ENCODE measurements at regions not wholly inside any gene's neighbourhood (a gene's known extent, or its start where the extent isn't known, plus 50 kb on each side); places are given as distances from the start of the nearest gene placed in this dataset.
"Not testable (repeated sequence)": the region's sequence is repeated elsewhere in the genome, so short reads cannot be mapped to it uniquely, and the experiment has no call there.

- not testable (repeated sequence) for DNase-seq (ENCODE audit: insufficient read length, low spot score); FAIRE-seq
These were observed 107.6 kb downstream of the SRGAP2 start for GRCh38 chr1:206310948-206311347.

GRCh38 chr1:206311611-206312273, 108.4 kb downstream of the SRGAP2 start:
- FAIRE-seq; DNase-seq (ENCODE audit: insufficient read length, low spot score): not testable (repeated sequence)

DNA sequence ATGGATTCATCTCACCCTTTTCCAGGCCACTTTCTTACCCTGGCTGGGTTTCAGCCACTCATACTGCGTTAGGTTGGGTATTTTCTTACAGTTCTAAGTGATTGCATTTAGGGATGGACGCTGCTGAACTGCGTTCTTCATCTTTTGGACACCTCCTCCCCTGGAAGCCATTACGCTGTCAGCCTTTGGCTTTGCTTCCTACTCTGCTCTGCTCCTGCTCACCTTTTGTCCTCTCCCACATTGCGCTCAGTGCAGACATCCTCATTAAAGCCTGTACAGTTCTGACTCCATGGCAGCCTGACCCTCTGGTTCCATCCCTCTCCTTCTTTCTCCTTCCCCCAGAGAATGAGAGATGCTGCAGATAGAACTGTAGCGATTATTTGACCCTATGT, 108.9 kb downstream of the SRGAP2 start:
- FAIRE-seq; DNase-seq (ENCODE audit: insufficient read length, low spot score): not testable (repeated sequence)

DNA sequence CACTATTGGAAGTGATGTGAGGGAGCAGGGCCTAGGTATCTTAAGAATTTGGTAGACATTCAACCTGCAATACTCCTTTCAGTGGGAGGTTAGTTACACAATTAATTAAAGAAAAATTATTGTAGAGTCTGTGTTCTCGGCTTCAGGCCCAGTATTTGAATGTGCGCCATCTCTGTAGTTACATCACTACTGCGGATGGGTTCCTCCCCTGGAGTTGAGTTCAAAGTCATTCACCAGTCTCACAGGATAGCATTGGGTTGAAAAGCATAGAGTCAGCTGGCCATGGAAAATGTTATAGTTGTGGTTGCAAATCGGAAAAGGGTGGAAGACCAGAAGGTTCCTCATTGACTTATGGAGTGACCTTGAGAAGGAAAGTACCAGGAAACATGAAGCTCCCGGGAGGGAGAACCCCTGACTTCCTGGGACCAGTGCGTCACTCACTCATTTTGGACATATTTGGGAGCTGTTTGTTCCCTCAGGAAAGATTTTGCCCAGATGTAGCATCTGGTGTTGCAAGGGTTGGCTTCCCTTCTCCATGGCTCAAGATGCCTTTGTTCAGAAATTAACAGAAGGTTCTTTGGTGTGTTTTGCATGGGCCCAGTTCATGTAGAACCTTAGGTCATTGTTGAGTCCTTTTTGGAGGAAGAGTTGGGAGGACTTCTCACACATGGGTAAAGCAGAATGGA, 111.8 kb downstream of the SRGAP2 start:
- not testable (repeated sequence) for DNase-seq (ENCODE audit: insufficient read length, low spot score); FAIRE-seq

GRCh38 chr1:206316901-206317300, 113.6 kb downstream of the SRGAP2 start:
- FAIRE-seq; DNase-seq (ENCODE audit: insufficient read length, low spot score): not testable (repeated sequence)

DNA sequence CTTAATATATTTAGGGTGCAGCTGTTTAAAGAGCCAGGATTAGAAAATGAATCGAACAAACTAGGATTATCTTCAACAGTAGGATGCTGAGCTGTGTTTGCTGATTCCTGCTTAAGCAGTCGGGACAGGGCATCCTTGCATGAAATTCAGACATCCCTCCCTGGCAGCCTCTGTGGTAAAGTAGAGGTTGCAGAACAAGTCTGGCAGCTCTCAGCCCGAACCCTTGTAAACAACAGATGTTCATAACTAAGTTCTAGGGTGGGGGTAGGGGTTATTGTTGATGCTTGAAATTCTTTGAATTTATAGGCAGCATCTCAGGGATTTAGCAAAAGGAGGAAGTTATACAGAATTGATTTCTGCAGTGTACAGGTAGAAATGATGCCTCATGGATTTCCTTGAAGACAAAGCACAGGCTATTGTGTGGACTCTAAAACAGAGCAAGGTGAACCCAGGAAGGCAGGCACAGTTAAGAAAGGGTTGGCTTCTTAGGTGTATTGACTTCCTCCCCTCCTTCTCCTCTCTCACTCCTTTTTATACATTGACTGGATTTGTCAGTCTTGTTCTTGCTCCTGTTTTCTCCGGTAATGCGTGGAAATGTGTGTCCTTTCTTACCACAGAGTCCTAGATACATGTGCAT, 114.7 kb downstream of the SRGAP2 start:
- FAIRE-seq; DNase-seq (ENCODE audit: insufficient read length, low spot score): not testable (repeated sequence)

DNA sequence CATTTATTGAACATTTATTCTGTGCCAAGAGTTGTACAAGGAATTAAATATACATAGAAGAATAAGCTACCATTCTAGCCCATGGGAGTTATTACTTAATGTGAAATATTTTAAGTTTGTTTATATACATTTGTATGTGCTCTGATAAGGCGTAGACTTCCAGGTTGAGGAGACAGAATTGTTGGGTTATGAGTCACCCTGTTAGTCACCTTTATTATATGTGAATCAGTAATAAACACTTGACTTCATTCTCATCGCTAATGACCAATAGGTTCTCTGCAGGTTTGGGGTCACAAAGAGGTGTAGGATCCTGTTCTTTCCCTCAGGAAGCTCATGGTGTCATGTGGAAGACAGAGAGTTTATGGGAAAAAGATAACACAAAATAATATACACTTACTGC, 116.9 kb downstream of the SRGAP2 start:
- peak; percentile 77 for FAIRE-seq
- DNase-seq (ENCODE audit: insufficient read length, low spot score) = not testable (repeated sequence)

DNA sequence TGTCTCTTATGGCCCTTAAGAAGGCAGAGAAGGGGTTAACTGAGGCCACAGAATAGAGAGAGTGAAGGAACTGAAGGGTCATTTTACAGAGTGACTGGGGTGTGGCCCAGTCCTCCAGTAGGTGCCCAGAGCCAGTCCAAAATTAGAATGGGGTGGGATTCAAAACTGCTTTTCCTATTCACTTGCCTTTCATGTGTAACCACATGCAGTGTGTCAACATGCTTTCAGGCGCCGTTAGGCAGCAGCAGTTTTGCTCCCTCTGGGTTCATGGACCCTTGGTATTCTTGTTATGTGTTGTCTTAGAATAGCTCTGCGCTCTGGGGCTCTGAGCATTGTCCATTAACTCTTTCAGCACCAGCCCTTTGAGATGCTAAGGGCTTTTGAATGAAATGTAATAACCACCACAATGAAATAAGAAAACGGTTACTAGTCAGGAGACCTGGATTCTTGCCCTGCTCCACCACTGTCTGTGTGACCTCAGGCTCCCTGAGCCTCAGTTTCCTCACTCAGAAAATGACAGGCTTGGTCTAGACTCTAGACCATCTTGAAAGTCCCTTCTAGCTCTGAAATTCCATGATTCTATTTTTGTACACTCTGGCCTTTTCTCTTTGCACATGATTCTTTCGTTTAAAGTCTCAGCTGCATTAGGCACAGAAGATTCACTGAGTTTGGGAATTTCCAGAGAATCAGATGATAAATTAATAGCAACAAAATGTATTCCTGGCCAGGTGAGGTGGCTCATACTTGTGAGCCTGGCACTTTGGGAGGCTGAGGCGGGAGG, 123.0 kb downstream of the SRGAP2 start:
- not testable (repeated sequence) for FAIRE-seq

DNA sequence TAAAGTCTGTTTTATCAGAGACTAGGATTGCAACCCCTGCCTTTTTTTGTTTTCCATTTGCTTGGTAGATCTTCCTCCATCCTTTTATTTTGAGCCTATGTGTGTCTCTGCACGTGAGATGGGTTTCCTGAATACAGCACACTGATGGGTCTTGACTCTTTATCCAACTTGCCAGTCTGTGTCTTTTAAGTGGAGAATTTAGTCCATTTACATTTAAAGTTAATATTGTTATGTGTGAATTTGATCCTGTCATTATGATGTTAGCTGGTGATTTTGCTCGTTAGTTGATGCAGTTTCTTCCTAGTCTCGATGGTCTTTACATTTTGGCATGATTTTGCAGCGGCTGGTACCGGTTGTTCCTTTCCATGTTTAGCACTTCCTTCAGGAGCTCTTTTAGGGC, 128.3 kb downstream of the SRGAP2 start:
- FAIRE-seq; DNase-seq (ENCODE audit: insufficient read length, low spot score): not testable (repeated sequence)

More for the DNA sequence above, 123.0 kb downstream of the SRGAP2 start:
- DNase-seq (ENCODE audit: insufficient read length, low spot score) = not testable (repeated sequence)

DNA sequence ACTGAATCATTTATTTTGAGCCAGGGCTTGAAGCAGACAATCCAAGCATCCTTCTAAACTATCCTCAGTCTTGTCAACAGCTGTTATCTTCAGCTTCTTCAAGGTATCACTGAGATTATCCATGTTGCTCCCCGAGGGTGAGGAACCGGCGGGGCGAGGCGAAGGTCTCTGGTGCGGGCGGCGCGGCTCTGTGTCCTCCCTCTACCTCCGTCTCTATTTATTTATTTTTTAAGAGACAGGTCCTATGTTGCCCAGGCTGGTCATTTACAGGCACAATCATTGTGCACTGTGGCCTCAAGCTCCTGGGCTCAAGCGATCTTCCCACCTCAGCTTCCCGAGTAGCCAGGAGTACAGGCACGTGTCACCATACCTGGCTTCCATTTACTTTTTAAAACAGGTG, 130.0 kb downstream of the SRGAP2 start:
- not testable (repeated sequence) for FAIRE-seq; DNase-seq (ENCODE audit: insufficient read length, low spot score)

GRCh38 chr1:206333897-206334296, 130.6 kb downstream of the SRGAP2 start:
- DNase-seq (ENCODE audit: insufficient read length, low spot score); FAIRE-seq: not testable (repeated sequence)

DNA sequence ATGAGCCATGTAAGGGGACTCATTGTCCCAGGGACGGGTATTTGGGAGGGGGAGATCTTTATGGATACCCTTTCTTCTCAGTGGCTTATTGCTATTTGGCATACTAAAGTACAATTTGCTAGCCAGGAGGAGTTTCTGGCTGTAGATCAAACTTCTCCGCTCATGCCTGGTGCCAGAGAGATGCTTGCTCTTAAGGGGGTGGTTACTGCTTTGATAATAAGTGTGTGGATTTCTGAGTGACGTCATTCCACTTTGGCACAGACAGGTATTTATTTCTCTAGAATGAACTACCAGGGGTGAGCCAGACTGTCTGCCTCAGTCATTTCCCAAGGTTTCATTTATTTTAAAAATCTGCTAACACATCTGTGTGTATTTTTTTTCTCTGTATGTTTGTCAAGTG, 131.1 kb downstream of the SRGAP2 start:
- not testable (repeated sequence) for FAIRE-seq; DNase-seq (ENCODE audit: insufficient read length, low spot score)

DNA sequence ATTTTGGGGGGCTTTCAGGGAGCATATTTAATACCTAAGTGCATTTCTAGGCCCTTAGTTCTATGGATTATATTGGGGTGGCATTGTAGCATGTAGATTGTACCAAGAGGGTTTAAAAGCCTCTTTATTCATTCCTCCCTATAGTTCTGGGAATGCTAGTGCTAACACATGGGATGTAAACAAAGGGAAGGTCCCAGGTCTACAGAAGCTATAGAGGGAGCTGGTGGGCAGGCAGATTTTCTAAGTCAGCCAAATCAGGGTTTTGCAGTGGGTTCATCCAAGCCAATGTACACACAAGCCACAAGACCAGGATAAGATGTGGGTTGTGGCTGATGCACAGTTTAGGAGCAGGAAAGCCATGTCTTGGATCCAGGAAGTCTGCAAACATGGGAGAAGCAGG, 131.8 kb downstream of the SRGAP2 start:
- not testable (repeated sequence) for FAIRE-seq; DNase-seq (ENCODE audit: insufficient read length, low spot score)

DNA sequence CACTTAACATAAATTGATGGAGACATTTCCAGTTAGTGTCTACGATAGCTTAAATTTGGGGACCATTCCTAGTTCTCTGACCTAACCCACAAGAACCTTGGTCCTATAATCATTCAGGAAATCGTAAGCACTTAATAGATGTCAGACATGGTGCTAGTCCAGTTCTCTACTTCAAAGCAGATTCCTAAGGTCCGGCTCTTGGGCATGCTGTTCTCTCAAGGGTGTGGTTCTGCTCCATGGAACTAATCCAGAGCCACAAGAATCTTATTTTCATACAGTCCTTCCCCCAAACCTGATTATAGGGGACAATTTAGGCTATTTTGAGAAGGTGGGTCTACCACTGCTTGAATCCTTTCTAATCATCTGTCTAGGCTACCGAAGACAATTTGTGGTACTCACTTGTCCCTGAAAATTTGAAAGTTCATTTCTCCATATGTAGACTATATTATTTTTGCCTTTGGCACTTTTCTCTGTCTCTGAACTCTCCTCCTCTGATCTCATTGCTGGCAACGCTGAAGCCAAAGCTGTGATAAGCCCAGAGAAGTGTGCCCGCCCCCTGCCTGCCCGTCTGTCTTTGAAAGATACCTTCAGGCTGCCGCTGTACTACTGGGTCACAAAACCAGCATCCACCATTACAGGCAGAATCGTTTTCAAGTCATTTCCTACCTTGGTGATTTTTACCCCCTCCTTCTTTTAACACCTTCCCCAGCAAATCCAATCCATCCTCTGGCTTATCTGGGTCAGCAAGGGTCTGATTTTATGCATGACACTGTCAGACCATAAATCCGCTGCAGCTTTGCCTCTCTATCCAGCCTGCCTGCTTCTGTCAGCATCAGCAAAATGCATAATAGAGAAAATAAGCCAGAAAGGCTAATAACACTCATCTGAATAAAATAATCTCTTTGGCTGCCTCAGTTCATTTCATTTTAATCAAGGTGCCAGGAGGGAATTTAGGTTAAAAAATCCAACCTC, 132.8 kb downstream of the SRGAP2 start:
- FAIRE-seq; DNase-seq (ENCODE audit: insufficient read length, low spot score): not testable (repeated sequence)

- DNase-seq (ENCODE audit: insufficient read length, low spot score); FAIRE-seq: not testable (repeated sequence)
These were observed 133.3 kb upstream of the IKBKE start for GRCh38 chr1:206337024-206337423.

DNA sequence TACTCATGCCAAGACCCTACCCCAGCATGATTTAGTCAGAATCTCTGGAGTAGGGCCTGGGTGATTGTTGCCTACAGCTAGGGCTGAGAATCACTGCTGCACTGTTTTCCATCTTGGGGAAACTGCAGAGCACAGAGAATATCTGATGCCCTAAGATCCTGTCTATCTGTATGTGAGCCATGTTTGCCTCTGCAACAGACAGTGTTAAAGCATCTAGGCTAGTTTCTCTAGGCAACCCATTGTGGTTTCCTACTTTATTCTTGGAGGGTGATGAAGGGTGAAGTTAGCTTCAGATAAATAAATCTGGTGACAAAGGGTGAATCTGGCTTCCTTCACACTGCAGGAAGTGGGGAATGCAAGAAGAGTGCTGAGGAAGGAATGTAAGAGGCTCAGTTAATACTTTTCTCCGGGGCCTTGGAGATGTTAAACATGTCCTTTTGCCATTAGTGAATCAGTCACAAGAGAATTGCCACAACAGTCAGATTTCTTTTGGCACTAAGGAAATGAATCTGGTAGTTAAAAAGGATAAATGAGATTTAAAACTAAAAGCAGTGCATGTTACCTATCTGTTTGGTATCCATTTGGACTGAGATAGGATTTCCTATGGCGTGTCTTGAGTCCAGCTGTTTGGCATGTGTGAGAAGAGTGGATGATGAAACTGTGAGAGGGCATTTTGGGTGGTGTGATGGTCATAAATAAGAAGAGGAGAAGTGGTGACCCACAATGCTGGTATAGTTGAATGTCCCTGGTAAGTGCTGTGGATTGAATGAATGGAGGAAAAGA, 119.6 kb upstream of the IKBKE start:
- FAIRE-seq; DNase-seq (ENCODE audit: insufficient read length, low spot score): not testable (repeated sequence)

DNA sequence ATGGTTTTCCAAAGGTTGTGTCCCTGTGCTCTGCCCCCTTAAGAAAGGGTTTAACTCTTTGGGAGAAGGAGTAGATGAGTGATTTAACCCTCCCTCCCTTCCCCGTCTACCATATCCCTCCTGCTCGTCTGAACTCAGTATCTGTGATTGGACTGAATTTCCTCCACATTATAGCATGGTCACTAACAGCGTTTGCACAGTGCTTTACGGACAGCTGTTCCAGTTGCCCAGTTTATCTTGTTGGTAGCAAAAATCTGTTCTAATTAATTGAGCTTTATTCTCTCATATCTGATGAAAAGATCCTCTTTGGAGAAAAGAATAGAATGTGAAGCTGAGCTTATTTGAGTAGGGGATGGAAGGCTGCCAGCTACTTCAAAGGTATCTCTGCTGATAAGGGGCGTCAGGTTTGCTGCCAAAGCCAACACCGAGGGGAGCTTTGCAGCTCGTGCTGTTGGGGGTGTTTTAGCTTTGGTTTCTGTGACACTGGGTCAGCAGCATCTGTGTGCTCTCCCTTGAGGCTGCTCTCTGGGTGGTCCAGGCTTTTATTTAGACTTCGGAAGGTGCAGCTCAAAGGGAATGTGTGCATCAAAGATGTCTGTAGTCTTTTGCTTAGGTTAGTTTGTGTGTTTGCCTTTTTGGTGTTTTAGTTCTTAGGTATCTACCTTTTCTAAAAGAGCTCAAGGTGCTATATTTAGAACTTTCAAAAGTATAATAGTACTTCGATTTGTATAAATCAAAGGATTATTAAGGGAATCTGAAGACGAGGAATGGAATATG, 118.8 kb upstream of the IKBKE start:
- not testable (repeated sequence) for DNase-seq (ENCODE audit: insufficient read length, low spot score); FAIRE-seq

GRCh38 chr1:206356310-206356709, 114.0 kb upstream of the IKBKE start:
- DNase-seq (ENCODE audit: insufficient read length, low spot score) = not testable (repeated sequence)
- FAIRE-seq = peak; percentile 96
